HEK293 (cell line): ENCODE measurements at regions not wholly inside any gene's neighbourhood (a gene's known extent, or its start where the extent isn't known, plus 50 kb on each side); places are given as distances from the start of the nearest gene placed in this dataset.
A peak's percentile ranks its signal among the peaks of the same experiment; 100 is the strongest.

Source experiments
- BCL11B ChIP-seq: fragments of 450-650 bp; formaldehyde crosslinking; IDR thresholded peaks from 2 replicates; pipeline ENCODE4 v1.5.1; 2016; ENCODE audit warnings: low read depth, missing biosample characterization, missing genetic modification characterization
- HOXA7 ChIP-seq: sonication (generic); formaldehyde crosslinking; IDR thresholded peaks from 2 replicates; pipeline ENCODE4 v1.8.1; 2022; ENCODE audit warnings: missing genetic modification reagents, borderline replicate concordance
- HOXD13 ChIP-seq: sonication (generic); formaldehyde crosslinking; IDR thresholded peaks from 2 replicates; pipeline ENCODE4 v1.8.0; 2022; ENCODE audit warnings: missing genetic modification reagents, borderline replicate concordance
- MYNN ChIP-seq: fragments of 450-650 bp; formaldehyde crosslinking; IDR thresholded peaks from 2 replicates; pipeline ENCODE4 v1.5.1; 2016; ENCODE audit warnings: missing biosample characterization, missing genetic modification characterization, borderline replicate concordance
- REST ChIP-seq: fragments of 450-650 bp; formaldehyde crosslinking; IDR thresholded peaks from 2 replicates; pipeline ENCODE4 v1.5.1; 2016; ENCODE audit warnings: missing biosample characterization, missing genetic modification characterization
- SCRT2 ChIP-seq: fragments of 450-650 bp; formaldehyde crosslinking; IDR thresholded peaks from 2 replicates; pipeline ENCODE4 v1.5.1; 2016; ENCODE audit warnings: missing biosample characterization, missing genetic modification characterization
- TRIM28 ChIP-seq: IDR thresholded peaks from 2 replicates; pipeline ENCODE4 v1.6.1; 2011; ENCODE audit warnings: low read length, control low read depth, borderline replicate concordance
- ZBTB20 ChIP-seq: fragments of 450-650 bp; formaldehyde crosslinking; IDR thresholded peaks from 2 replicates; pipeline ENCODE4 v1.5.1; 2016; ENCODE audit warnings: missing biosample characterization, missing genetic modification characterization
- ZBTB48 ChIP-seq: fragments of 450-650 bp; formaldehyde crosslinking; IDR thresholded peaks from 2 replicates; pipeline ENCODE4 v1.5.1; 2016; ENCODE audit warnings: missing biosample characterization, missing genetic modification characterization
- ZBTB7A ChIP-seq: fragments of 450-650 bp; formaldehyde crosslinking; IDR thresholded peaks from 2 replicates; pipeline ENCODE4 v1.5.1; 2016; ENCODE audit warnings: low read depth, missing biosample characterization, missing genetic modification characterization
- ZBTB8A ChIP-seq: fragments of 450-650 bp; formaldehyde crosslinking; IDR thresholded peaks from 2 replicates; pipeline ENCODE4 v1.5.1; 2016; ENCODE audit warnings: missing biosample characterization, missing genetic modification characterization
- ZFP69B ChIP-seq: fragments of 450-650 bp; formaldehyde crosslinking; IDR thresholded peaks from 2 replicates; pipeline ENCODE4 v1.5.1; 2016; ENCODE audit warnings: missing biosample characterization, missing genetic modification characterization
- ZNF366 ChIP-seq: fragments of 450-650 bp; formaldehyde crosslinking; conservative IDR thresholded peaks from 2 replicates; pipeline ENCODE4 v1.5.1; 2016; ENCODE audit warnings: missing biosample characterization, missing genetic modification characterization
- ZNF404 ChIP-seq: fragments of 450-650 bp; formaldehyde crosslinking; IDR thresholded peaks from 2 replicates; pipeline ENCODE4 v1.5.1; 2017; ENCODE audit warnings: missing biosample characterization, missing genetic modification characterization
- ZNF510 ChIP-seq: fragments of 450-650 bp; formaldehyde crosslinking; IDR thresholded peaks from 2 replicates; pipeline ENCODE4 v1.5.1; 2018; ENCODE audit warnings: mild to moderate bottlenecking, missing genetic modification characterization, missing biosample characterization; ENCODE audit not compliant: insufficient replicate concordance
- ZNF514 ChIP-seq: fragments of 450-650 bp; formaldehyde crosslinking; IDR thresholded peaks from 2 replicates; pipeline ENCODE4 v1.5.1; 2016; ENCODE audit warnings: missing biosample characterization, missing genetic modification characterization
- ZNF529 ChIP-seq: fragments of 450-650 bp; formaldehyde crosslinking; IDR thresholded peaks from 2 replicates; pipeline ENCODE4 v1.5.1; 2017; ENCODE audit warnings: missing genetic modification characterization, missing biosample characterization; ENCODE audit not compliant: insufficient replicate concordance
- ZNF530 ChIP-seq: fragments of 450-650 bp; formaldehyde crosslinking; IDR thresholded peaks from 2 replicates; pipeline ENCODE4 v1.5.1; 2016; ENCODE audit warnings: low read depth, missing biosample characterization, missing genetic modification characterization
- ZNF561 ChIP-seq: fragments of 450-650 bp; IDR thresholded peaks from 2 replicates; pipeline ENCODE4 v1.5.1; 2018; ENCODE audit warnings: missing biosample characterization, missing genetic modification characterization, borderline replicate concordance
- ZNF660 ChIP-seq: fragments of 450-650 bp; IDR thresholded peaks from 2 replicates; pipeline ENCODE4 v1.5.1; 2018; ENCODE audit warnings: missing biosample characterization, mild to moderate bottlenecking, missing genetic modification characterization
- ZNF76 ChIP-seq: fragments of 450-650 bp; formaldehyde crosslinking; IDR thresholded peaks from 2 replicates; pipeline ENCODE4; 2016; ENCODE audit warnings: low read depth, missing biosample characterization, missing genetic modification characterization, borderline replicate concordance
- ZXDB ChIP-seq: fragments of 450-650 bp; formaldehyde crosslinking; IDR thresholded peaks from 2 replicates; pipeline ENCODE4 v1.5.1; 2016; ENCODE audit warnings: missing biosample characterization, missing genetic modification characterization
- TF ChIP-seq, protein P1 (sequence below): fragments of 450-650 bp; formaldehyde crosslinking; IDR thresholded peaks from 2 replicates; pipeline ENCODE4 v1.5.1; 2016; ENCODE audit warnings: missing biosample characterization, missing genetic modification characterization, borderline replicate concordance
- TF ChIP-seq, protein P2 (sequence below): fragments of 450-650 bp; formaldehyde crosslinking; IDR thresholded peaks from 2 replicates; pipeline ENCODE4 v1.5.1; 2016; ENCODE audit warnings: missing biosample characterization, missing genetic modification characterization
- TF ChIP-seq, protein P3 (sequence below): fragments of 450-650 bp; IDR thresholded peaks from 2 replicates; pipeline ENCODE4 v1.5.1; 2018; ENCODE audit warnings: missing biosample characterization, mild to moderate bottlenecking, missing genetic modification characterization
- TF ChIP-seq, protein P4 (sequence below): fragments of 450-650 bp; formaldehyde crosslinking; IDR thresholded peaks from 2 replicates; pipeline ENCODE4 v1.5.1; 2017; ENCODE audit warnings: missing biosample characterization, missing genetic modification characterization
- TF ChIP-seq, protein P5 (sequence below): fragments of 450-650 bp; formaldehyde crosslinking; IDR thresholded peaks from 2 replicates; pipeline ENCODE4 v1.5.1; 2016; ENCODE audit warnings: missing biosample characterization, missing genetic modification characterization

- TF ChIP-seq REST (tag by site-specific recombination) (peak; percentile 39; the same call in 1 of the 2 replicates), ZXDB (tag by site-specific recombination) (peak; percentile 95), TRIM28 (peak; percentile 82), MYNN (tag by site-specific recombination) (no peak), ZNF404 (tag by site-specific recombination) (no peak), ZBTB7A (tag by site-specific recombination) (no peak), ZNF514 (no peak), HOXD13 (CRISPR knock-in tag) (peak; percentile 61; the same call in 1 of the 2 replicates), ZBTB48 (tag by site-specific recombination) (no peak; the same call in 1 of the 2 replicates), ZNF76 (tag by site-specific recombination) (no peak), BCL11B (peak; percentile 79; the same call in 1 of the 2 replicates), ZNF510 (no peak), ZFP69B (peak; percentile 75), ZBTB8A (tag by site-specific recombination) (0 out of 2 replicates have a peak, but pooled peaks have one; percentile 42), ZBTB20 (tag by site-specific recombination) (no peak), ZNF529 (no peak), ZNF561 (tag by site-specific recombination) (0 out of 2 replicates have a peak, but pooled peaks have one; percentile 58), ZNF530 (tag by site-specific recombination) (no peak), SCRT2 (tag by site-specific recombination) (peak; percentile 49), ZNF366 (tag by site-specific recombination) (peak; percentile 93), HOXA7 (CRISPR knock-in tag) (no peak), ZNF660 (peak; percentile 76; the same call in 1 of the 2 replicates)
- TF ChIP-seq, protein P1, sequence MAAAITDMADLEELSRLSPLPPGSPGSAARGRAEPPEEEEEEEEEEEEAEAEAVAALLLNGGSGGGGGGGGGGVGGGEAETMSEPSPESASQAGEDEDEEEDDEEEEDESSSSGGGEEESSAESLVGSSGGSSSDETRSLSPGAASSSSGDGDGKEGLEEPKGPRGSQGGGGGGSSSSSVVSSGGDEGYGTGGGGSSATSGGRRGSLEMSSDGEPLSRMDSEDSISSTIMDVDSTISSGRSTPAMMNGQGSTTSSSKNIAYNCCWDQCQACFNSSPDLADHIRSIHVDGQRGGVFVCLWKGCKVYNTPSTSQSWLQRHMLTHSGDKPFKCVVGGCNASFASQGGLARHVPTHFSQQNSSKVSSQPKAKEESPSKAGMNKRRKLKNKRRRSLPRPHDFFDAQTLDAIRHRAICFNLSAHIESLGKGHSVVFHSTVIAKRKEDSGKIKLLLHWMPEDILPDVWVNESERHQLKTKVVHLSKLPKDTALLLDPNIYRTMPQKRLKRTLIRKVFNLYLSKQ: no peak
- TF ChIP-seq, protein P2, sequence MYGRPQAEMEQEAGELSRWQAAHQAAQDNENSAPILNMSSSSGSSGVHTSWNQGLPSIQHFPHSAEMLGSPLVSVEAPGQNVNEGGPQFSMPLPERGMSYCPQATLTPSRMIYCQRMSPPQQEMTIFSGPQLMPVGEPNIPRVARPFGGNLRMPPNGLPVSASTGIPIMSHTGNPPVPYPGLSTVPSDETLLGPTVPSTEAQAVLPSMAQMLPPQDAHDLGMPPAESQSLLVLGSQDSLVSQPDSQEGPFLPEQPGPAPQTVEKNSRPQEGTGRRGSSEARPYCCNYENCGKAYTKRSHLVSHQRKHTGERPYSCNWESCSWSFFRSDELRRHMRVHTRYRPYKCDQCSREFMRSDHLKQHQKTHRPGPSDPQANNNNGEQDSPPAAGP: peak; percentile 97
- TF ChIP-seq, protein P3, sequence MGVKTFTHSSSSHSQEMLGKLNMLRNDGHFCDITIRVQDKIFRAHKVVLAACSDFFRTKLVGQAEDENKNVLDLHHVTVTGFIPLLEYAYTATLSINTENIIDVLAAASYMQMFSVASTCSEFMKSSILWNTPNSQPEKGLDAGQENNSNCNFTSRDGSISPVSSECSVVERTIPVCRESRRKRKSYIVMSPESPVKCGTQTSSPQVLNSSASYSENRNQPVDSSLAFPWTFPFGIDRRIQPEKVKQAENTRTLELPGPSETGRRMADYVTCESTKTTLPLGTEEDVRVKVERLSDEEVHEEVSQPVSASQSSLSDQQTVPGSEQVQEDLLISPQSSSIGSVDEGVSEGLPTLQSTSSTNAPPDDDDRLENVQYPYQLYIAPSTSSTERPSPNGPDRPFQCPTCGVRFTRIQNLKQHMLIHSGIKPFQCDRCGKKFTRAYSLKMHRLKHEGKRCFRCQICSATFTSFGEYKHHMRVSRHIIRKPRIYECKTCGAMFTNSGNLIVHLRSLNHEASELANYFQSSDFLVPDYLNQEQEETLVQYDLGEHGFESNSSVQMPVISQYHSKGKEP: peak; percentile 84
- TF ChIP-seq, protein P4, sequence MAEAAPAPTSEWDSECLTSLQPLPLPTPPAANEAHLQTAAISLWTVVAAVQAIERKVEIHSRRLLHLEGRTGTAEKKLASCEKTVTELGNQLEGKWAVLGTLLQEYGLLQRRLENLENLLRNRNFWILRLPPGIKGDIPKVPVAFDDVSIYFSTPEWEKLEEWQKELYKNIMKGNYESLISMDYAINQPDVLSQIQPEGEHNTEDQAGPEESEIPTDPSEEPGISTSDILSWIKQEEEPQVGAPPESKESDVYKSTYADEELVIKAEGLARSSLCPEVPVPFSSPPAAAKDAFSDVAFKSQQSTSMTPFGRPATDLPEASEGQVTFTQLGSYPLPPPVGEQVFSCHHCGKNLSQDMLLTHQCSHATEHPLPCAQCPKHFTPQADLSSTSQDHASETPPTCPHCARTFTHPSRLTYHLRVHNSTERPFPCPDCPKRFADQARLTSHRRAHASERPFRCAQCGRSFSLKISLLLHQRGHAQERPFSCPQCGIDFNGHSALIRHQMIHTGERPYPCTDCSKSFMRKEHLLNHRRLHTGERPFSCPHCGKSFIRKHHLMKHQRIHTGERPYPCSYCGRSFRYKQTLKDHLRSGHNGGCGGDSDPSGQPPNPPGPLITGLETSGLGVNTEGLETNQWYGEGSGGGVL (tag by site-specific recombination): peak; percentile 54; the same call in 1 of the 2 replicates
- TF ChIP-seq, protein P5, sequence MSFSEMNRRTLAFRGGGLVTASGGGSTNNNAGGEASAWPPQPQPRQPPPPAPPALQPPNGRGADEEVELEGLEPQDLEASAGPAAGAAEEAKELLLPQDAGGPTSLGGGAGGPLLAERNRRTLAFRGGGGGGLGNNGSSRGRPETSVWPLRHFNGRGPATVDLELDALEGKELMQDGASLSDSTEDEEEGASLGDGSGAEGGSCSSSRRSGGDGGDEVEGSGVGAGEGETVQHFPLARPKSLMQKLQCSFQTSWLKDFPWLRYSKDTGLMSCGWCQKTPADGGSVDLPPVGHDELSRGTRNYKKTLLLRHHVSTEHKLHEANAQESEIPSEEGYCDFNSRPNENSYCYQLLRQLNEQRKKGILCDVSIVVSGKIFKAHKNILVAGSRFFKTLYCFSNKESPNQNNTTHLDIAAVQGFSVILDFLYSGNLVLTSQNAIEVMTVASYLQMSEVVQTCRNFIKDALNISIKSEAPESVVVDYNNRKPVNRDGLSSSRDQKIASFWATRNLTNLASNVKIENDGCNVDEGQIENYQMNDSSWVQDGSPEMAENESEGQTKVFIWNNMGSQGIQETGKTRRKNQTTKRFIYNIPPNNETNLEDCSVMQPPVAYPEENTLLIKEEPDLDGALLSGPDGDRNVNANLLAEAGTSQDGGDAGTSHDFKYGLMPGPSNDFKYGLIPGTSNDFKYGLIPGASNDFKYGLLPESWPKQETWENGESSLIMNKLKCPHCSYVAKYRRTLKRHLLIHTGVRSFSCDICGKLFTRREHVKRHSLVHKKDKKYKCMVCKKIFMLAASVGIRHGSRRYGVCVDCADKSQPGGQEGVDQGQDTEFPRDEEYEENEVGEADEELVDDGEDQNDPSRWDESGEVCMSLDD: no peak
Observed at GRCh38 chr6:47134476-47135189, 92.5 kb upstream of the ADGRF1 start (continued).
